Activated CD4-positive, alpha-beta T cell treated with anti-CD3 and anti-CD28 coated beads for 1 hour (primary cell): ENCODE measurements at regions not wholly inside any gene's neighbourhood (a gene's known extent, or its start where the extent isn't known, plus 50 kb on each side); places are given as distances from the start of the nearest gene placed in this dataset.

ENCODE experiments used
- DNase-seq: peaks from one replicate; pipeline ENCODE4 v3.0.0-alpha.2; 2020

GRCh38 chr12:125583071-125583470 is 517.8 kb downstream of the AACS start:
- no peak for DNase-seq

GRCh38 chr12:125586441-125586840 is 521.2 kb downstream of the AACS start:
- DNase-seq = no peak

GRCh38 chr12:125593269-125593668 is 528.0 kb downstream of the AACS start:
- no peak for DNase-seq

- DNase-seq = no peak
These were observed 539.7 kb downstream of the AACS start for GRCh38 chr12:125604976-125605375.

- DNase-seq = no peak
These were observed 541.1 kb downstream of the AACS start for GRCh38 chr12:125606312-125606711.

- no peak for DNase-seq
These were observed 545.1 kb downstream of the AACS start for GRCh38 chr12:125610292-125610691.

- DNase-seq = no peak
These were observed 545.7 kb downstream of the AACS start for GRCh38 chr12:125610971-125611370.

GRCh38 chr12:125614058-125614457 is 548.8 kb downstream of the AACS start:
- DNase-seq = no peak

GRCh38 chr12:125619723-125620122 is 554.5 kb downstream of the AACS start:
- DNase-seq = no peak

- no peak for DNase-seq
These were observed 568.5 kb downstream of the AACS start for GRCh38 chr12:125633686-125634085.

- no peak for DNase-seq
These were observed 569.6 kb downstream of the AACS start for GRCh38 chr12:125634813-125635212.

- DNase-seq = no peak
These were observed 574.6 kb downstream of the AACS start for GRCh38 chr12:125639826-125640225.

- no peak for DNase-seq
These were observed 577.8 kb downstream of the AACS start for GRCh38 chr12:125643055-125643454.

- no peak for DNase-seq
These were observed 580.5 kb downstream of the AACS start for GRCh38 chr12:125645724-125646123.

GRCh38 chr12:125650587-125650986 is 585.4 kb downstream of the AACS start:
- DNase-seq = no peak

GRCh38 chr12:125651625-125652024 is 586.4 kb downstream of the AACS start:
- DNase-seq = no peak

- DNase-seq = no peak
These were observed 587.4 kb downstream of the AACS start for GRCh38 chr12:125652681-125653080.

GRCh38 chr12:125657681-125658080 is 592.4 kb downstream of the AACS start:
- DNase-seq = no peak

GRCh38 chr12:125674554-125675338 is 609.5 kb downstream of the AACS start:
- DNase-seq = no peak

- DNase-seq = no peak
These were observed 611.1 kb downstream of the AACS start for GRCh38 chr12:125676366-125676765.

GRCh38 chr12:125677829-125678228 is 612.6 kb downstream of the AACS start:
- DNase-seq = no peak

GRCh38 chr12:125678589-125678993 is 613.4 kb downstream of the AACS start:
- DNase-seq = no peak

GRCh38 chr12:125683748-125684381 is 618.6 kb downstream of the AACS start:
- no peak for DNase-seq

- no peak for DNase-seq
These were observed 619.9 kb downstream of the AACS start for GRCh38 chr12:125684968-125685790.
